ENCODE measurements at regions not wholly inside any gene's neighbourhood (a gene's known extent, or its start where the extent isn't known, plus 50 kb on each side); places are given as distances from the start of the nearest gene placed in this dataset.

GRCh38 chr2:241951316-241951700 is 81.8 kb downstream of the RTP5 start:
- no peak for TF ChIP-seq CTCF (IDR thresholded peaks at IDR 0.05; ENCODE audit: extremely low read depth, missing control alignments)
- DNase-seq (ENCODE audit: low spot score): no peak

- TF ChIP-seq CTCF (IDR thresholded peaks at IDR 0.05; ENCODE audit: extremely low read depth, missing control alignments): no peak
- no peak for DNase-seq (ENCODE audit: low spot score)
Observed at GRCh38 chr2:241951920-241952319, 82.4 kb downstream of the RTP5 start.

- no peak for TF ChIP-seq CTCF (IDR thresholded peaks at IDR 0.05; ENCODE audit: extremely low read depth, missing control alignments)
Observed at GRCh38 chr2:241952816-241953215, 83.3 kb downstream of the RTP5 start.

GRCh38 chr2:241953324-241953928 is 83.9 kb downstream of the RTP5 start:
- DNase-seq (ENCODE audit: low spot score): no peak
- no peak for TF ChIP-seq CTCF (IDR thresholded peaks at IDR 0.05; ENCODE audit: extremely low read depth, missing control alignments)

More at GRCh38 chr2:241952816-241953215, 83.3 kb downstream of the RTP5 start:
- DNase-seq (ENCODE audit: low spot score): no peak

- TF ChIP-seq CTCF (IDR thresholded peaks at IDR 0.05; ENCODE audit: extremely low read depth, missing control alignments): no peak
- DNase-seq (ENCODE audit: low spot score): no peak
Observed at GRCh38 chr2:241956521-241957110, 87.1 kb downstream of the RTP5 start.

GRCh38 chr2:241957276-241957675 is 87.7 kb downstream of the RTP5 start:
- no peak for DNase-seq (ENCODE audit: low spot score)
- no peak for TF ChIP-seq CTCF (IDR thresholded peaks at IDR 0.05; ENCODE audit: extremely low read depth, missing control alignments)

GRCh38 chr2:241958818-241959545 is 89.5 kb downstream of the RTP5 start:
- DNase-seq (ENCODE audit: low spot score): no peak
- TF ChIP-seq CTCF (IDR thresholded peaks at IDR 0.05; ENCODE audit: extremely low read depth, missing control alignments): no peak
